GM06990 (cell line): ENCODE measurements at regions not wholly inside any gene's neighbourhood (a gene's known extent, or its start where the extent isn't known, plus 50 kb on each side); places are given as distances from the start of the nearest gene placed in this dataset.

Source experiments
- DNase-seq: peaks from one replicate; pipeline ENCODE4 v3.0.0-alpha.2; 2011; ENCODE audit not compliant: insufficient read length; ENCODE audit errors: extremely low read depth
- H3K27me3 ChIP-seq: replicated peaks from 2 replicates; pipeline ENCODE4 v1.6.0; 2011; ENCODE audit warnings: low read length; ENCODE audit not compliant: control insufficient read depth, insufficient read depth
- H3K36me3 ChIP-seq: 2 replicates; pipeline ENCODE4 v1.5.1; 2011; ENCODE audit warnings: low read length; ENCODE audit not compliant: control insufficient read depth, insufficient read depth
- H3K4me3 ChIP-seq: replicated peaks from 2 replicates; pipeline ENCODE4 v1.5.1; 2011; ENCODE audit warnings: low read depth, mild to moderate bottlenecking, control low read depth, low read length
- CTCF ChIP-seq: IDR thresholded peaks from 2 replicates; pipeline ENCODE4 v1.5.1; 2011; ENCODE audit warnings: low read length, control low read depth, mild to moderate bottlenecking, inconsistent platforms; ENCODE audit not compliant: insufficient read depth, poor library complexity, severe bottlenecking

DNA sequence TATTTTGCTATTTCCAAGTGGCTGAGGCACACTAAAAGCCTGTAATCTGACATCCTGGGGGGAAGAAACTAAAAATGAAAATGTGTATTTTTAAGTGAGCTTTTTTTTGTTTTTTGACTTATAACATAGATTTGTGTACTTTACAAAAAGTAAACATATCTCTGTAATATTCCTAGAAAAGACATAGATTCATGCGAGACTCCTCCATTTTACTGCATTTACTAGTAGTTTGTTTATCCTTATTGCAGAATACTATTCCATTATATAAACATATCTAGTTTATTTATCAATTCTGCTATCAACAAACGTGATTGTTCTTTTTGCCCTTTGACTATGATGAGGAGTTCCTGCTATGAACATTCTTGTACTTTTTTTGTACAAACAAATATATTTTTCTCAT, 67.8 kb upstream of the PLSCR5 start:
- no peaks in the 10 kb centered on the region for H3K36me3 ChIP-seq
- no peaks in the 10 kb centered on the region for H3K27me3 ChIP-seq
- H3K4me3 ChIP-seq: no peak overlapping the region
- TF ChIP-seq CTCF: no peak
- DNase-seq: no peak

- Histone ChIP-seq H3K27me3 (no peaks in the 10 kb centered on the region), H3K4me3 (no peak overlapping the region), H3K36me3 (no peaks in the 10 kb centered on the region)
- TF ChIP-seq CTCF: no peak
- no peak for DNase-seq
These were observed 59.3 kb upstream of the PLSCR5 start for GRCh38 chr3:146664403-146664802.

DNA sequence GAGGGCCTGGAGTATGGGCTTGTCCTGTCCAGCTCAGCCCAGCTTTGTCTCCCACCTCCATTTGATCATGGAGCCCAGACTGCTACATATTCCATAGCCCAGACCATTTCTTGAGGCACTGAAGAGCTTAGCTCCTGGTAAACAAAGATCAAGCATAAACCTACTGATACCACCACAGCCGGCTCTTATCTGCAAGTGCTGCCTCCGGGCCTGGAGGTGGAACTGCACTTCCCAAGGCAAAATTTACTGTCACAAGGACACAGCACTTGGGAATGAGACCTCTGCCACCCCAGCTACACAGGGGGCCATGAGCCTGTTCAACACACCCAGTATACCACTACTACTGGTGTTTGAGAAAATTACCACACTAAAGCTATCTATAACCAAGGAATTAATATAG, 53.7 kb upstream of the PLSCR5 start:
- TF ChIP-seq CTCF: no peak
- no peak for DNase-seq
- no peak overlapping the region for H3K4me3 ChIP-seq
- no peaks in the 10 kb centered on the region for H3K36me3 ChIP-seq
- H3K27me3 ChIP-seq: no peaks in the 10 kb centered on the region

DNA sequence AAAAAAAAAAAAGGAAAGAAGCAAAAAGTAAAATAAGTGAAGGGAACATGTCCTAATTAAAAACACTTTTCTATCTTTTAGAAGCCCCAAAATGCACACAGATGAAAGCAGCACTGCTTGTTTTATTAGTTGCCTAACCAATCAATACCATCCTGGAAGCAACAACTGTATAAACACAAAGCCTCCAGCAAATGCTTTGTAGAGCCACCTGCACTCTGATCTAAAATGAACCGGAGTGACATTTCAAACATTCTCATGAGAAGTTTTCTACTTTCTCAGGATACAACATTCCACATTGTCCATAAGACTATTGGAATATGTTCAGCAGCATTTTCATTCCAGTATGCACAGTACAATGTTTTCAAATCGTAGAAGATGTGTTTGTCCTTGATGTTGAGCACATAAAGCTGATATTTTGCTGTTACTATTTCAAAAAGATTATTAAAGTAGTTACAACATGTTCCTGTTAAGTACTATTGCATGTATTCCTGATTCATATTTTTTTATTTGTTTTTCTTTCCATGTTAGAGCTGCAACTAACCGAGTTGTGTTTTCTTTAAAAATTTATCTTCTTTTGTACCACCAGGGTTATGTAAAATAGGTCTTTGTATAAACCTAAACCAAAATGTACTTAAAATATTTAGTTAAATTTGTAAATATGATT, 50.3 kb upstream of the PLSCR5 start:
- no peak for TF ChIP-seq CTCF
- H3K27me3 ChIP-seq: no peaks in the 10 kb centered on the region
- no peak for DNase-seq
- no peak overlapping the region for H3K4me3 ChIP-seq
- no peaks in the 10 kb centered on the region for H3K36me3 ChIP-seq
